NCI-H2029 (cell line): ENCODE measurements at regions not wholly inside any gene's neighbourhood (a gene's known extent, or its start where the extent isn't known, plus 50 kb on each side); places are given as distances from the start of the nearest gene placed in this dataset.

ENCODE experiments used
- DNase-seq: peaks from one replicate; lab custom pipeline; 2025; lab: John Stamatoyannopoulos, UW

DNA sequence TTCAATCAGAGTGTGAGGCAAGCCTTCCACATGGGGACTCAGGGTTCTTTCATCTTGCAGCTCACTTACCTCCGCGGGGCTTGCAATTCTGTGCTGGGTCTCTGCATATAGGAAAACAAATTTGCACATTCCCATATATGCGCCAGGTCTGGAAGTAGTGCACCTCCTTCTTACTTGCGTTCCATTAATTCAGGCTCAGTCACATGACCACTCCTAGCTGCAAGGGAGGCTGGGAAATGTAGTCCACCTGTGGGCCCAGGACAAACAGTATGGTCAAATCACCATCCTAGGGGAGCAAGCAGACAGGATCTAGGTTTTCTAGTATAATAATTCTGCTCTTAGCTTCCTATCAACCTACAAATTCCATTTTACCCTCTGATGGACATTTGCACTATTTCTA lies 160.4 kb downstream of the AACS start:
- DNase-seq = no peak

DNA sequence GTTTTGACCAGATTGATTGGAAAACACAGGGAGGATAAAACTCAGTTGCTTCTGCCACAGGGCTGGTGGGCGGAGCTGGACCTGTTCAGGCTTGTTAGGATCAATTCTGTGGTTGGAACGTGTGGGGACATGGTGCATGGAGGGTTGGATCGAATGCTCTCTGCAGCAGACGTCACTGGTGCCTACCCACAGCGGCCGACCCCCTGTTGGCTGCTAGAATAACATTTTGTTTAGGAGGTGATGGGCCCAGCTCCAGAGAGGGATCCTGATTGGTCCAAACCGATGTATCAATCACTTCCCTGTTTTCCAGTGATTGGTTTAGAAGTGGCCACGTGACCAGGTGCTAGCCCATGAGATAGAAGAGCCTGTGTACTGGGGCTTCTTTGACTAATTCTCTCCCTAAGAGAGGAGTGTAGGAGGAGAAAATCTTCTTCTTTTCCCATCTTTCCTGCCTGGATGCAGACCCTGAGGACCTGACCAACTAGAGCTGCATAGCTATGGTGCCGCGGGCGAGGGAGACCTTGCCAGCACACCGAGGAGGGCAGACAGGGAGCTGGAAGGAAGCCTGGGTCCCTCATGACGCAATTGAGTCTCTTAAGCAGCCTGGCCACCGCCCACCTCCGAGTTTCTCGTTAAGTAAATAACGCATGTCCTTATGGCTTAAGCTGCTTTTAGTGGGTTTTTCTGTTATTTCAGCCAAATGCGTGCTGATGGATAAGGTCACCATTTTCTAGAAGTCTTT lies 163.5 kb downstream of the AACS start:
- DNase-seq = peak; percentile 10

DNA sequence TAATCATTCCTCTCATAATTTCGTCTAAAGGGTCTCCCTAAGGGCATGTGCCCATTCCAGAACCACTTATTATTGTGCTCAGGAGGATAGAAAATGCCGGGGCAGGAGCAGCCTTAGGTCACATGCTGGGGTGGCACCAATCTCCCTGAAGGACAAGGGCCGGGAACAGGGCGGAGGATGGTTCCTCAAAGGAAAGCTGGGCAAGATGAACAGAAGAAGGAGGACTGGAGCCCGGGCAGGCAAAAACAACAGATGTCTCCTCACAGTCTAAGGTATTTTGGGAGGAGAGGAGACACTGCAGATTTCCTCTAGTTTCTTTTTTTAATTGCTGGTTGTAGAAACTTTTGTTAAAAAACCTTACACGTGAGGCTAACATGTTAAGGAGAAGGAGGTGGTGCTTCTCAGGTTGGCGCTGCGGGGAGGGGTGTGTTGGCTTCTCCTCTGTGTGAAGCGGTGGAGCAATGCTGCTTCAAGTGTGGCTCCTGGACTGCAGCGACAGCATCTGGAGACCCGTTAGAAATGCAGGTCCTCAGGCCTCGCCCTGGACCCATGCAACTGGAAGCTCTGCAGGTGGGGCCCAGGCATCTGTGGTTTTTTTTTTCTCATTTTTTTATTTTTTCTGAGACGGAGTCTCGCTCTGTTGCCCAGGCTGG lies 164.8 kb downstream of the AACS start:
- DNase-seq = no peak

DNA sequence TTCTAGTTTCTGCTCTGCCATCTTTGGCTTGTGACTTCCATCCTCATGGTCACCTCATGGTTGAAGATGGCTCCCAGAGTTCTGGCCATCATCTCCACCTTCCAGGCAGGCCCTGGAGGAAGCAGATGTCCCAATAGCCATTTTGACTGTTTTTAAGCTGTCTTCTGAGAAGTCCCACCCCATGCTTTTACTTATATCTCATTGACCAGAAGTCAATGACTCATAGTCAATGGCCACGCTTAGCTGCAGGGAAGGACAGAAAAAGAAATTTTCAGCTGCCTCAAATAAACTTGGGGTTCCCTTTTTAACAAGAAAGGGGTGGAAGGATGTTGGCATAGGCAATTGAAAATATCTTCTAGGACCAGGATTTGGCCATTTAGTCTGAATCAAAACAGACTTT lies 168.1 kb downstream of the AACS start:
- no peak for DNase-seq

DNA sequence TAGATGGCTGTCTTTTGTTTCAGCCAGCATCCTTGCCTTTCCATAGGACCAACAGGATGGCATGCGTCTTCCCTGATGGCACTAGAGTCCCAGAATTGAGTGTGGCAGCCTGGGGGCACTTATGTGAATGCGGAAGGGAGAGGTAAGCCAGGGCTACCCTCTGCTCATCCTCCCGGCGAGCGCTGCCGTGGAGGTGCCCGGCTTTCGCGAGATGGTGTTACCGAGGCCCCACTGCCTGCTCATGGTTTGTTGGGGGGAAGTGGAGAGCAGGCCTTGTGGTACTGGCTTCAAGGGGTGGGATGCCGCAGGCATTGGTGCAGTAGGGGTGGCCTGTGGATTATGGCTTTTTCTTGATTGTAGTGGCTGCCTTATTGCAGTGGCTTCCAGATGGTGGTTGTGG lies 174.3 kb downstream of the AACS start:
- DNase-seq = no peak

DNA sequence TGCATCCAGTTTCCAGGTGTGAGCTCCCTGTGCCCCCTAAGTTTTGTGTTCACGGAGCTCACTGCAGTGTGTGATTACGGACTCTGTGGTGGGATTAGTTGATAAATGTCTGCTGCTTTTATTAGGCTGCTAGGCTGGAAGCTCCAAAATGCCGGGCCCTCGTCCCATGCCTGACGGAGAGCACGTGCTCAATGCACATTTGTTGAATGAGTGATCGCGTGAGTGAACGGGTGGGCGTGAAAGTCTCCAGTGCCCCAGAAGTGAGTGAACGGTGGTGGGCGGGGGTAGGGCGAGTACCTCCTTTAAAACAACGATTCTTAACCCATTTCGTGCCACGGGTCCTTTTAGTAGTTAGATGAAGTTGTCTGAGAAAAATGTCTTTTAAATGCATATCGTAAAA lies 175.5 kb downstream of the AACS start:
- DNase-seq = no peak

DNA sequence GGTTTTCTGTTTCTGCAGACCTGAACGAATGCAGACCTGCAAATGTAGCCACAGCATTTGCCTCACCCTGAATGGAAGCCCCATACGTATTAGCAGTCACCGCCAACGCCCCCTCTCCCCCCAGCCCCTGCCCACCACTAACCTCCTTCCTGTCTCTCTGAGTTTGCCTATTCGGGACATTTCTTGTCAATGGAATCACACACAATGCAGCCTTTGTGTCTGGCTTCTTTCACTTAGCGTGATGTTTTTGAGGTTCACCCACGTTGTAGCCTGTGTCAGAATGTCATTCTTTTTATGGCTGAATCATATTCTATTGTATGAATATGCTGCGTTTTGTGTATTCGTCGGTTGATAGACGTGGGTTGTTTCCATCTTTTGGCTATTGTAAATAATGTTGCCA lies 178.6 kb downstream of the AACS start:
- DNase-seq = no peak

DNA sequence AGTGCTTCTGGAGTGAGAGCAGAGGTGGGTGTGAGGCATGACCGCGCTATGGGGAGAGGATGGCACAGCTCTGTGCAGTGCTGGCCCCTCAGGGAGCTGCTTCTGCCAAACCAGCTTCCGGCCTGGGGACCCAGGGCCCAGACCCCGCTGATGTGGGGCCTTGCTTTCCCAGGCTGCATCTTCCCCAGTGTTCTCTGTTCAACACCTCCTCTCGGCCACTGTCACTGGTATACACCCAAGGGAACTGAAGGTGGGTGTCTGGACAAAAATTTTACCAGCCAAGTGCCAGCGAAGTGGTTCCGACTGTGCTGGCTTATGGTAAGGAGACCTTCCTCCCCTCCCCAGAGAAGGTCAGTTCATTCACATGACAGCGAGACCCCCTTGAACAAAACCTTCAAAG lies 179.1 kb downstream of the AACS start:
- DNase-seq = no peak

DNA sequence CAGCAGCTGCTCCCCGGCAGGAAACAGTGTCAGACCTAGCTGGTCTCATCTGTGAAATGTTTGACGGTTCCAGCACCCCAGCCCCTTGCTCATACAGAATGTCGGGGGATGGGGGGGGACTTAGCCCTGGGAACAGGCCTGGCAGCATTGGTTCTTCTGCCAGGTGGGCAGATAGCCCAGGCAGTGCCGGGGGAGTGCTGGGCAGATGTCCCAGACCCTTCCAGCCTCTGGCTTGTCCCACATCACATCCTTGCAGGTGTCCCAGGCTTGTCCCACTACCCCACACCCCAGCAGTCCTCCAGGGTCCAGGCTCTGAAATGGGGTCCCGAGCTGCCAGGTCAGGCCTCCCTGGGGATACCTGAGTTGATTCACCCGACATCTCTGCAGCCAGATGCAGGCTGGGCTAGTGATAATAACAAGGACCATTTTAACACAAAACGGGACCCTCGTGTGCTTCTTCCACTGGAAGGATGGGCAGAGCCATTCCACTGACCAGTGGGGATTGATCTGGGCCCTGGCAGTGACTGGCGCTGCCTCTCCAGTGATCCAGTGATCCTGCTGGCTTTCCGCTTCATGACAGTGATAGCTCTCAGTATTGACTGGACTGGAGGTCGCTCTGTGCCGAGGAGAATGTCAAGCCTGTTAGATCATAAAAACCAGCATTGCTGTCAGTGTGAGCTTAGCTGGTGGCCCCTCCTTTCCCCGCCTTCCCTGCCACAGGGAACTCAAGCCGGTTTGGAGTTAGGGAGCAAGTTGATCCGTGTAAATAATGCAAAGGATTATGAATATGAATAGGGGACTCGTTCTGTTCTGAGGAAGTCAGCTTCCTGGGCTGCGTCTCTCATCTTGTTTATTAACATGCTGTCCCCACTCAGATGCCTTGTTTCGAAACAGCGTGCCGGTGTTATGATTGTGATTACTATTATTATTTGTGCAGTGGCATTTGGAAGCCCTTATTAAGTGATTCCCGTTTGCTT lies 180.6 kb downstream of the AACS start:
- no peak for DNase-seq

DNA sequence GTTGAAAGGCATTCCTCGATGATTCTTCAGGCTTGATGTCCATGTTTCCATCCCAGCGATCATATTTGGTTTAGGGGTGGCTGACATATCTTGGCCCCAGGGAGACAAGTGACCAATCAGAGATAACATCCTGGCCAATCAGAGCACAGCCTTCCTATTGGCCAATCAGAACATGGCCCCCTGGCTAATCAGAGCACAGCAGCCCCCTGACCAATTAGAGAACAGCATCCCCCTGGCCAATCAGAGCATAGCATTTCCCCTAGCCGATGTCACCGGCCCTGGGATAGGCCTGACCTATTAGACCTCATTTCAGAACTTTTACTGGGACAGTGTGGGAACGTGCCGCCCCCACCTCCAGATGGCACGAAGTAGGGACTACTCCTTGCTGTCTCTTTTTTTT lies 182.2 kb downstream of the AACS start:
- DNase-seq = no peak

DNA sequence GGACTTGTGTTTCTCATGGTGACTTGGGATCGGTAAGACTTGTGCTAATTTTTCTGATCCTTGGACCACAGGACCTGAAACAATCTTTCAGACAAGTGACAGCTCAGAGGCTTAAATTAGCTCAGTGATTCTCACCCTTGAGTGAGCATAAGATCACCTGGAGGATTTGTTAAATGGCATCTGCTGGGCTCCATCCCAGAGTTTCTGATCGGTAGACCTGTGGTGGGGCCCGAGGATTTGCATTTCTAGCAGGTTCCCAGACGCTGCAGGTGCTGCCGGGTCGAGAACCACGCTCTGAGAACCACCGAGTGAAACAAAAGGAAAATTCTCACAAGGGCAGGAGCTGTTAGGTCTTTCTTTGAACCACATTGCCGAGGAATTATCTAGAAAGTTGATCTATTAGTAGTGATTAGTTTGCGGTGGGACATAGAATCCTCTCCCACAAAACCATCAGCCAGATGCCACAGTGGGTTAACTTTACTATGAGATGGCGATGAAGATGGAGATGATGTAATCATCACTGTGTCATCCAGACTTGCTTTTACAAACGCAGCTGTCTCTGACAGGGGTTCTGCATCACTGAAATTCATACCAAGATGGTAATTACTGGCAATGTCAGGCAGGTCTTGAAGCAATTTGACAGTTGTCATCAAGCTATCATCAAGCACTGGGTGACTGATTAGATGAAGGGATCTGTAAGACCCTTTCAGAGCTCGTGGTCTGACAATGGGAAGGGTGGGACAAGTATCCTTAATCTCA lies 184.0 kb downstream of the AACS start:
- DNase-seq = no peak

DNA sequence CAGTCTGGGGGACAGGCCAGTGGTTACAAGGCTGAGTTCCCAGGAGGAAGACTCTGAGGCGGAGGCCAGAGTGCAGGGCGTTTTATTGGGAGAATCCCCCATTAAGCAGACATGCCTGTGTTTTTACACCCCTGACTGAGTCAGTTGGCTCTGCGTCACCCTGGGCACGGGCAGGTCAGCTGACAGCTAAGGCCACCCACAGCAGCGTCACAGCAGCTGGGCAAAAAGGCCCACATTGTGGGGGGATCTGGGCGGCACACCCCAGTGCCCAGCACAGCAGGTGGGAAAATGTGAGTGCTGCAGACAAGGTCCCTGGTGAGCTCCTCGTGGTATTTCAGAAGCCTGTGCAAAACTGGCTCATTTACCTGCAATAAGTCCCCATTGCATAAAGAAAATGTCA lies 184.7 kb downstream of the AACS start:
- DNase-seq = no peak

DNA sequence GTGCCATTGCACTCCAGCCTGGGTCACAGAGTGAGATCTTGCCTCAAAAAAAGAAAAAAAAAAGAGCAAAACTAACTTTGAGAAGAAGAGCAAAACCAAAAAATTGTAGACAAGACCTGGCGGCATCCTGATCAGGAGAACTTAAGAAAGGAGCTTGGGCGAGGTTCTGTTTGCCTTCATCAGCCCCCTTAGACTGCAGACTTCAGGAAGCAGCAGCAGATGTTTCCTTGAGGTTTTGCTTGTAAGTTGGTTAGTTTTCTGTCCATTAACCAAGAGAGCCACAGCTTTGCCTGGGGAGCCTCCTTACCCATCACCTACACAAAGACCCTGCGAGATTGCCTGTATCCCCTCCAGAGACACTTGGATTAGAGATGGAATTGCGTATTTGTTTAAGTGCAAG lies 189.0 kb downstream of the AACS start:
- no peak for DNase-seq

DNA sequence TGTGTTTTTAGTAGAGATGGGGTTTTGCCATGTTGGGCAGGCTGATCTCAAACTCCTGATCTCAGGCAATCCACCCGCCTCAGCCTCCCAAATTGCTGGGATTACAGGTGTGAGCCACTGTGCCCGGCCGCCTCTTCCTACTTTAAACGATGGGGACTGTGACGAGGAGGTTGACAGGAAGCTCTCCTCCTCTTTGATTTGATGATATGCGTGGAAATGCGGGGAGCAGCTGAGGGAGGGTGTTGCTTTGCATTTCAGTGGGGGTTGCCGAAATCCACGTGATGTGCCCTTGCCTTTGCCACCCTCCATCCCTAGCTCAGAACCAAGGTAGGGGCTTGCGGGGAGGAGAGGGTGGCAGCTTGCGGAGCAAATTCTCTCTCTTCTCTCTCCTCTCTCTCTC lies 189.6 kb downstream of the AACS start:
- no peak for DNase-seq

DNA sequence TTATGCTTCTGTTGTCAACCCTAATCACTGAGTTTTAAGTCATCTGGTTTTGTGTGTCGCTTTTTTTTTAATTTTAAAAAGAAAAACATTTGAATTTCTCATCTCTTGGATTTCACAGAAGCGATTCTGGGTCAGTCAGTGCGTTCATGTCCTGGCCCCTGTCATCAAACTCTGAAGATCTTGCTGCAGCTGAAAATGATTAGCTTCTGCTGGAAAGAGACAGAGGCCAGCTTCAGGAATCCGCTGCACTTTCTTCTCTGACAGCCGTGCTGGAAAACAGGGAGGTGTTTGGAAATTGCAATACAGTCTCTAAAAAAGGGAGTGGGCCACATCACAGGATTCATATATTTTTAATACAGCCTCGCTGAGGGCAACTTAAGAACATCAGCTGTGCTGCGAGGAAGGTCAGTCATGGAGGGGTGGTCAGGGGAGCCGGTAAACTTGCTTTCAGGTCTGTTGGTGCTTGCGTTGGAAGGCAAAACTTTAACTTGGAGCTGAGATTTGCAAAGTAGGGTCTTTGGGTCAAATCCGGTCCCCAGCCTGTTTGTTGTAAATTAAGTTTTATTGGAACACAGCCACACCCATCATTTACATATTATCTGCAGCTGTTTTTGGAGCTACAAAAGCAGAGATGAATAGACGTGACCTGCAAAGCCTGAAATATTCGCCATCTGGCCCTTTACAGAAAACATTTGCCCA lies 190.8 kb downstream of the AACS start:
- DNase-seq = no peak

DNA sequence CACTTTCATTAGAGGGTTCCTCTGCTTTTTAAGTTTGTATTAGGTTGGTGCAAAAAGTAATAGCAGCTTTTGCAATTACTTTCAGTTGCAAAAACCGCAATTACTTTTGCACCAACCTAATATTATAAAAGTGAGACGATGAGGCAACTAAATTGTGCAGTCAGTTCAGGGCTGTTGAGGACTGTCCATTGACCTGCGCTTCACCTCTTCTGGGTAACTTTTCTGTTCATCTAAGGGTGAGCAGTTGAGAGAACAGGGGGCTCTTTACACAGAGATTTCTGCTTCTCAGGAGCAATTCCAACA lies 191.3 kb downstream of the AACS start:
- DNase-seq = no peak

DNA sequence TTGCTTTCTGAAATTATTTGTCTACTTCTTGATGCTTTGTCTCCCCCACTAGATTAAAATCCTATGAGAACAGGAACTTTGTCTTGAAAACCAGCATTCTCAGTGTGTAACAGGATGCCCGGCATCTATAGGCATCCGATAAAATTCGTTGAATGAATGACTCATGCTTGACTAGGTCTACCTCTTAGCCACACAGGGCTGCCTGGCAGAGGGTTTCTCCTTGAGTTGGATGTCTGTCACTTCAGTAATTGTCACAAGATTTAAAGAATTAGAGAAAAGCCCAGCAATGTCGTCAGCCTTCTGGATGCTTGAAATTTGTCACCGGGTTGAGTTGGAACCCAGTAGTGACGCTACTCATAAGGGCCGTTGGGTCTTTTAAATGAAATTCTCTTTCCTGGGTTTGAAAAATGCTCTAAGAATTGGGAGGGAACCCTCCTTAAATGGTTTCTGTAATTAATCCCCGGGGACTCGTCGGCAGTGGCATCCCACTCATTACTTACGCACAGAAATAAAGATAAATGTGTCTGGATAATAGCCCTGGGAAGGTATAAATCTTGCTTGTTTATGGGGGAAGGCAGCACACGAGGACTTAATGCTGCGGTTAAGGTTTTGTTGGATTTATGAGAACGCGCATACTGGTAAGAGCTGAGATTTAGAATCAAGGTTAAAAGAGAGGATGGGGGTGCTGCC lies 194.1 kb downstream of the AACS start:
- no peak for DNase-seq

DNA sequence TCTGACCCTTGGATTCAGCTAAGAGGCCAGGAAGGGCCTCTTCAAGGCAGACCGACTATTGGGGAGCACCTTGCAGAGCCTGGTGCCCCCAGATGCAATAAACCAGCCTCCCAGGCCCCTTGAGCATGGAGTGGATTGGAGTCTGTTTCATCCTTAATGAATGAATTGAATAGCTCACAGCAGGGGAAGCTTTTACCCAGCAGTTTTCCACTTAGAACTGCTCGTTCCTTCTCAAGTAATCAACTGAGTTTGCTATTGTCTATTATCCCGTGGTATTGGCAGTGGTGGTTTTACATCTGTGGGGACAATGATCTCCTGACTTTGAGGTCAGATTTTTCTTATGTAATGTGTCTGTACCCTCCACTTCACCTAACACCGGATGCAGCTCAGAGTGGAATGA lies 197.6 kb downstream of the AACS start:
- no peak for DNase-seq

DNA sequence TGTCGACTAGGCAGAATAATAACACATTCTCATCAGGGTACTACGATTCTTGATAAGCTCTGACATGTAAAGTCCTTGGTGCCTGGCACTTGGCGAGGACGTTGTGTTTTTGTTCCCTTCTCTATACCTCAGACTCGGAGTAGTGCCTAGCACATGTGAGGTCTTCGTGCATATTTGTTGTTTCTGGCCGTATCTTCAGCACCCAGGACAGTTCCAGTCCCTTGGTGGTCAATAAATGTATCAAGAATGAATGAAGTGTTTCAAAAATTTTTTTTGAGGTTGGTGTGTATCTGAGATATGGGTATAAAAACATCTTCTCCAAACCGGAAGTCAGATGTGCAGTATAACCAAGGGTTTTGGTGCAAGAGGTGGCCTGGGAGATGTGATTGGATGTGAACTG lies 198.2 kb downstream of the AACS start:
- no peak for DNase-seq

DNA sequence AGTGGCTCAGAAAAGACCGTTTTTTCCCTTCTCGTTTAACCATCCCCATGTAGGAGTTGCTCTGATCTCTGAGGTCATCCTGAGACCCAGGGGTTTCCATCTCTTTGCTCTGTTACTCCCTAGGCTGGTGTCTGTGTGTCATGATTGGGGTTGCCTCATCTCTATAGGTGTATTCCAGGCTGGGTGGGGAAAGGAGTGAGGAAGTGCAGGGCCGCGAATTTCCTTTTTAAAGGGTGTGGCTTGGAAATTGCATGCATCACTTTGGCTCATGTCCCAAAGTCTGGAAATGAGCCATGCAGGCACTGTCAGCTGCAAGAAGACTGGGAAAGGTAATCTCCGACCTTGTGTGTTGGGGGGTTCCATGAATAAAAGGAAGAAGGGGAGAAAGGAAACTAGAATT lies 201.9 kb downstream of the AACS start:
- no peak for DNase-seq

DNA sequence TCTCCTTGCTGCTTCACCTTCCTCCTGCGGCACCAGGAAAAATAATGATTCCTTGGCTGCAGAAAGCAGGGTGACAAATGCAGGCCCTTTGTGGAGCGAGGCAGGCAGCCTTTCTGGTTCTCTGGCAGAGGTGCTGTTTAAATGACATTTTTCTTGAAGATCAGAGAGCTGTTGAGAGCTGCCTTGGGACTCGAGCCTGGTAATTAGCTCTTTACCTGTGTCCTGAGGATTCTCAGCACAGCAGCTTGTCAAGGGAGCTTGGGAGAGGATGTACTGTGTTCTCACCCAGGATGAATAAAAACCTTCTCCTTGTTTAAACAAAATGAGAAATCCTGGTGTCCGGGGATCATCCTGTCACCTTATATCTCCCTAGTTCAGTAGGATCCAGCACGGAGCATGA lies 204.0 kb downstream of the AACS start:
- DNase-seq = no peak
